HCT116 (cell line): ENCODE measurements at regions not wholly inside any gene's neighbourhood (a gene's known extent, or its start where the extent isn't known, plus 50 kb on each side); places are given as distances from the start of the nearest gene placed in this dataset.

ENCODE experiments used
- ATAC-seq: fragments of 200-7000 bp; cut with Tn5 transposase; 2 replicates; pipeline ENCODE4 v1.9.1; 2020; ENCODE audit warnings: mild to moderate bottlenecking, moderate library complexity
- BruUV-seq: library from RNA; stranded (reverse); fragments of 400-500 nt; replicated peaks from 2 replicates; lab custom pipeline; 2021; lab: Mats Ljungman, UMichigan
- CTCF ChIA-PET: fragments of 300-600 bp; sonication (Branson Sonifier 250); formaldehyde crosslinking; loops from one replicate; lab custom pipeline; 2021; ENCODE audit warnings: antibody characterized with exemption; lab: Charles Lee
- POLR2A ChIA-PET: fragments of 300-600, 350-600 bp; sonication (Branson Sonifier 250); formaldehyde crosslinking; loops from one replicate; lab custom pipeline; 2021; ENCODE audit warnings: antibody characterized with exemption; lab: Charles Lee
- RAD21 ChIA-PET, 2 experiments: fragments of 300-600 bp; sonication (Branson Sonifier 250); formaldehyde crosslinking; loops; one replicate each; lab custom pipeline; 2023; ENCODE audit warnings: low total read pairs in 2 of 2; ENCODE audit not compliant: uncharacterized antibody in 2 of 2, unreplicated experiment in 2 of 2, low non-redundant PET in 1 of 2; lab: Charles Lee
- DNase-seq: peaks from one replicate; pipeline ENCODE4 v3.0.0-alpha.2; 2010; ENCODE audit warnings: low read depth, low spot score
- H2AFZ ChIP-seq: fragments of 200-600 bp; shearing (Covaris generic), sonication (generic); 2 replicates; pipeline ENCODE4 v1.6.1; 2017; ENCODE audit warnings: low read depth, mixed run types, mixed read lengths, antibody characterized with exemption, low read length; ENCODE audit not compliant: poor library complexity, severe bottlenecking
- H3K27ac ChIP-seq: 2 replicates; pipeline ENCODE4 v1.5.1; 2012; ENCODE audit warnings: low read depth, low read length
- H3K27me3 ChIP-seq: fragments of 200-600 bp; sonication (generic); 2 replicates; pipeline ENCODE4 v1.6.1; 2016; ENCODE audit warnings: mixed run types, low read length, mixed read lengths; ENCODE audit not compliant: insufficient read depth
- H3K36me3 ChIP-seq, 2 experiments: fragments of 200-500 bp in 1 of 2; fragments of 200-600 bp in 1 of 2; sonication (Bioruptor generic) in 1 of 2; sonication (generic) in 1 of 2; 2 replicates each; pipeline versions ENCODE4 v1.5.1 to v1.6.1; 2014 to 2016; ENCODE audit warnings: low read length in 2 of 2, inconsistent platforms in 1 of 2, mixed read lengths in 1 of 2, mixed run types in 1 of 2; ENCODE audit not compliant: insufficient read depth in 2 of 2, control insufficient read depth in 1 of 2
- H3K4me1 ChIP-seq, 2 experiments: fragments of 200-600 bp in 1 of 2; sonication (generic) in 1 of 2; 2 replicates each; pipeline versions ENCODE4 v1.5.1 to v1.6.1; 2012 to 2017; ENCODE audit warnings: low read length in 2 of 2, inconsistent platforms in 1 of 2, mild to moderate bottlenecking in 1 of 2, mixed read lengths in 1 of 2, mixed run types in 1 of 2, moderate library complexity in 1 of 2; ENCODE audit not compliant: insufficient read depth in 2 of 2, control insufficient read depth in 1 of 2
- H3K4me2 ChIP-seq: fragments of 200-600 bp; sonication (generic); 2 replicates; pipeline ENCODE4 v1.6.1; 2017; ENCODE audit warnings: mixed run types, low read length, mixed read lengths
- H3K4me3 ChIP-seq, 2 experiments: fragments of 200-600 bp in 1 of 2; sonication (generic) in 1 of 2; replicated peaks in 1 of 2; 2 replicates each; pipeline ENCODE4 v1.5.1; 2011 to 2016; ENCODE audit warnings: low read length in 2 of 2, control low read depth in 1 of 2, low read depth in 1 of 2, mild to moderate bottlenecking in 1 of 2, mixed read lengths in 1 of 2, mixed run types in 1 of 2
- H3K79me2 ChIP-seq: fragments of 200-600 bp; sonication (generic); 2 replicates; pipeline ENCODE4 v1.6.1; 2017; ENCODE audit warnings: mild to moderate bottlenecking, mixed run types, low read length, moderate library complexity, mixed read lengths; ENCODE audit not compliant: insufficient read depth
- H3K9ac ChIP-seq: fragments of 200-600 bp; sonication (generic); 2 replicates; pipeline ENCODE4 v1.6.1; 2016; ENCODE audit warnings: low read length, mixed read lengths
- H3K9me2 ChIP-seq: fragments of 200-600 bp; sonication (generic), shearing (Covaris generic); 2 replicates; pipeline ENCODE4 v1.6.1; 2017; ENCODE audit warnings: mixed run types, mild to moderate bottlenecking, moderate library complexity; ENCODE audit not compliant: insufficient read depth
- H3K9me3 ChIP-seq, 2 experiments: fragments of 200-500 bp in 1 of 2; fragments of 200-600 bp in 1 of 2; sonication (Bioruptor generic) in 1 of 2; sonication (generic) in 1 of 2; 2 replicates each; pipeline ENCODE4 v1.6.1; 2014 to 2017; ENCODE audit warnings: low read length in 2 of 2, mixed read lengths in 2 of 2, inconsistent platforms in 1 of 2, low read depth in 1 of 2, mild to moderate bottlenecking in 1 of 2, mixed run types in 1 of 2, moderate library complexity in 1 of 2; ENCODE audit not compliant: control insufficient read depth in 1 of 2, insufficient read depth in 1 of 2
- H4K20me1 ChIP-seq: fragments of 200-600 bp; sonication (generic), shearing (Covaris generic); 2 replicates; pipeline ENCODE4 v1.6.1; 2017; ENCODE audit warnings: mixed run types, mild to moderate bottlenecking, moderate library complexity; ENCODE audit not compliant: insufficient read depth
- ATF3 ChIP-seq: IDR thresholded peaks from 2 replicates; pipeline ENCODE4 v1.6.1; 2012
- EGR1 ChIP-seq: IDR thresholded peaks from 2 replicates; pipeline ENCODE4 v1.6.1; 2012; ENCODE audit warnings: low read depth
- EZH2phosphoT487 ChIP-seq: fragments of 200-600 bp; IDR thresholded peaks from 2 replicates; pipeline ENCODE4 v1.6.1; 2018; ENCODE audit warnings: antibody characterized with exemption, borderline replicate concordance
- FOSL1 ChIP-seq: IDR thresholded peaks from 2 replicates; pipeline ENCODE4 v1.6.1; 2012; ENCODE audit warnings: low read depth
- MAX ChIP-seq: IDR thresholded peaks from 2 replicates; pipeline ENCODE4 v1.6.1; 2012
- POLR2A ChIP-seq: IDR thresholded peaks from 2 replicates; pipeline ENCODE4 v1.7.0; 2011; ENCODE audit warnings: borderline replicate concordance; ENCODE audit not compliant: insufficient read depth, insufficient read length; ENCODE audit errors: extremely low read depth
- POLR2AphosphoS5 ChIP-seq: IDR thresholded peaks from 2 replicates; pipeline ENCODE4 v1.6.1; 2011; ENCODE audit warnings: mild to moderate bottlenecking, low read depth, low read length, moderate library complexity
- RAD21 ChIP-seq: IDR thresholded peaks from 2 replicates; pipeline ENCODE4 v1.6.1; 2012; ENCODE audit warnings: low read depth, mild to moderate bottlenecking
- SIN3A ChIP-seq: IDR thresholded peaks from 2 replicates; pipeline ENCODE4 v1.6.1; 2012; ENCODE audit warnings: low read depth
- SRF ChIP-seq: IDR thresholded peaks from 2 replicates; pipeline ENCODE4 v1.6.1; 2012; ENCODE audit warnings: low read depth
- TCF7L2 ChIP-seq: IDR thresholded peaks from 2 replicates; pipeline ENCODE4 v1.7.0; 2011; ENCODE audit warnings: borderline replicate concordance, inconsistent platforms; ENCODE audit not compliant: insufficient read depth, insufficient read length; ENCODE audit errors: extremely low read depth
- ZBTB33 ChIP-seq: IDR thresholded peaks from 2 replicates; pipeline ENCODE4 v1.6.1; 2011; ENCODE audit warnings: mild to moderate bottlenecking, low read length, moderate library complexity; ENCODE audit not compliant: insufficient replicate concordance; ENCODE audit errors: extremely low read depth
- ZNF274 ChIP-seq: fragments of 200-500 bp; sonication (Bioruptor generic); IDR thresholded peaks from 2 replicates; pipeline ENCODE4 v1.6.1; 2014; ENCODE audit warnings: mild to moderate bottlenecking, low read depth, low read length, inconsistent platforms
- intact Hi-C: fragments of 100-400 bp; cut with micrococcal nuclease; formaldehyde crosslinking; loops from 2 replicates; pipeline ENCODE4 v1.10.0; 2022

GRCh38 chr7:93036807-93037206 lies 81.0 kb downstream of the SAMD9 start:
- H3K4me1 ChIP-seq, result no peaks in the 10 kb centered on the region
- intact Hi-C loops, result no loop called here
- H3K79me2 ChIP-seq, result no peaks in the 10 kb centered on the region
- ChIA-PET CTCF (no interaction called here), POLR2A (no interaction called here), RAD21 (no interaction called here)
- TF ChIP-seq TCF7L2, result no peak
- no peak for TF ChIP-seq RAD21
- TF ChIP-seq EZH2phosphoT487, result no peak
- TF ChIP-seq SRF, result no peak
- no peak for TF ChIP-seq ZBTB33
- DNase-seq (no peak), ATAC-seq (no peak)
- no peak overlapping the region for H3K4me2 ChIP-seq
- H3K9ac ChIP-seq, result no peak overlapping the region
- H4K20me1 ChIP-seq, result no peaks in the 10 kb centered on the region
- H3K9me2 ChIP-seq, result no peaks in the 10 kb centered on the region
- no peak overlapping the region for H3K27ac ChIP-seq
- H3K36me3 ChIP-seq, result no peaks in the 10 kb centered on the region
- H3K27me3 ChIP-seq, result no peaks in the 10 kb centered on the region
- H3K4me3 ChIP-seq, result no peak overlapping the region
- H2AFZ ChIP-seq, result no peak overlapping the region
- BruUV-seq, result no TSS peak
- no peaks in the 10 kb centered on the region for H3K9me3 ChIP-seq

- no peak overlapping the region for H2AFZ ChIP-seq
- ATAC-seq, result peak; percentile 27; the same call in 1 of the 2 replicates
- DNase-seq, result no peak
- POLR2A ChIA-PET, result no interaction called here
- H3K79me2 ChIP-seq, result no peaks in the 10 kb centered on the region
- no peak overlapping the region for H3K27ac ChIP-seq
- H4K20me1 ChIP-seq, result no peaks in the 10 kb centered on the region
- no peak overlapping the region for H3K4me3 ChIP-seq
- no peaks in the 10 kb centered on the region for H3K27me3 ChIP-seq
- BruUV-seq, result no TSS peak
- intact Hi-C loops, result no loop called here
- H3K9me2 ChIP-seq, result no peaks in the 10 kb centered on the region
- RAD21 ChIA-PET, result no interaction called here
- H3K9ac ChIP-seq, result no peak overlapping the region
- CTCF ChIA-PET, result no interaction called here
- H3K36me3 ChIP-seq, result no peaks in the 10 kb centered on the region
- TF ChIP-seq SRF, result no peak
- no peak for TF ChIP-seq ZNF274
- TF ChIP-seq EGR1, result no peak
- TF ChIP-seq POLR2A, result no peak
- TF ChIP-seq SIN3A, result no peak
- TF ChIP-seq TCF7L2, result no peak
- TF ChIP-seq ATF3, result no peak
- no peak for TF ChIP-seq POLR2AphosphoS5
- TF ChIP-seq FOSL1, result no peak
- no peak for TF ChIP-seq RAD21
- TF ChIP-seq MAX, result no peak
- no peak for TF ChIP-seq ZBTB33
- no peak overlapping the region for H3K4me2 ChIP-seq
- no peaks in the 10 kb centered on the region for H3K4me1 ChIP-seq
- H3K9me3 ChIP-seq, result no peaks in the 10 kb centered on the region
Observed at GRCh38 chr7:93036149-93036640, 81.6 kb downstream of the SAMD9 start.
